GM20431 (cell line): ENCODE measurements at regions not wholly inside any gene's neighbourhood (a gene's known extent, or its start where the extent isn't known, plus 50 kb on each side); places are given as distances from the start of the nearest gene placed in this dataset.
"Not testable (repeated sequence)": the region's sequence is repeated elsewhere in the genome, so short reads cannot be mapped to it uniquely, and the experiment has no call there.

ENCODE experiments used
- in situ Hi-C: fragments of 300-500 bp; cut with MseI, MboI; formaldehyde crosslinking; loops from one replicate; pipeline ENCODE4 v1.15.0; 2020; ENCODE audit warnings: low sequenced_read_pairs; ENCODE audit not compliant: unreplicated experiment

- in situ Hi-C loops: no loop called here
These were observed 215.5 kb downstream of the LNPK start for GRCh38 chr2:175786471-175787124.

DNA sequence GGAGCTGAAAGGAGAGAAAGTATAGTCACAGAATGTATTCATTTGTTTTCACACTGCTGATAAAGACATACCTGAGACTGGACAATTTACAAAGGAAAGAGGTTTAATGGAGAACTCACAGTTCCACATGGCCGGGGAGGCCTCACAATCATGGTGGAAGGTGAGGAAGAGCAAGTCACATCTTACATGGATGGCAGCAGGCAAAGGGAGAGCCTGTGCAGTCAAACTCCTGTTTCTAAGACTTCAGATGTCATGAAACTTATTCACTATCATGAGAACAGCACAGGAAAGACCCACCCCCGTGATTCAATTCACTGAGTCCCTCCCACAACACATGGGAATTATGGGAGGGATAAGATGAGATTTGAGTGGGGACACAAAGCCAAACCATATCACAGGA is 224.7 kb downstream of the LNPK start:
- in situ Hi-C loops: not testable (repeated sequence)

DNA sequence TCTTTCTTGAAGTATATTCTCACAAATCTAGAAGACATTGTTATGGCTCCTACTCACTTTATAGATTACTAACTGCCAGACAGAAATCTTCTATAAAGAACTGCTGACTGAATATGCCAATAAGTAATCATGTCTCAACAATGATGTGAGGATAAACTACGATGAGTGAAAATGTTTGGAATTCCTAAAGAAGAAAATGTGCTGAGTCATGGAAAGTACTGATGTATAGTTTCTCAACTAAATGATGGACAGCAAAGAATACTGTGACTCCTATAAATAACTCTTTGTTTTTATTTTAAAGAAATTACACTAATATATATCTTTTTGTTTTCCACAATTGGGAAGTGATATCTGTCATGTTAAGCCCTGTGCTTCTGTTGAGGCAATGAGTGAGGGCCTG is 232.9 kb downstream of the LNPK start:
- in situ Hi-C loops: no loop called here

DNA sequence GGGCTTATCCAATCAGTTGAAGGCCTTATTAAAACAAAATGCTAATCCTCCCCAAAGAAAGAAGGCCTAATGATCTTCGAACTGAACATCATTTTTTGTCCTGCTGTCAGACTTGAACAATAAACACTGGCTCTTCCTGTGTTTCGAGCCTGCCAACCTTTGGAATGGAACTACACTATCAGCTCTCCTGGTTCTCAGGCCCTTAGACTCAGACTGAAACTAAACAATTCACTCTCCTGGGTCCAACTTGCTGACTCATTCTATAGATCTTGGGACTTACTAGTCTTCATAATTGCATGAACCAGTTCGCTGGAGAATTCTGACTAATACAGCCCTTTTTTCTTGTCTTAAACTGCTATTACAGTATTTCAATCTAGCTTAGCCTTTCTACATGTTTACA is 235.2 kb downstream of the LNPK start:
- in situ Hi-C loops: no loop called here

DNA sequence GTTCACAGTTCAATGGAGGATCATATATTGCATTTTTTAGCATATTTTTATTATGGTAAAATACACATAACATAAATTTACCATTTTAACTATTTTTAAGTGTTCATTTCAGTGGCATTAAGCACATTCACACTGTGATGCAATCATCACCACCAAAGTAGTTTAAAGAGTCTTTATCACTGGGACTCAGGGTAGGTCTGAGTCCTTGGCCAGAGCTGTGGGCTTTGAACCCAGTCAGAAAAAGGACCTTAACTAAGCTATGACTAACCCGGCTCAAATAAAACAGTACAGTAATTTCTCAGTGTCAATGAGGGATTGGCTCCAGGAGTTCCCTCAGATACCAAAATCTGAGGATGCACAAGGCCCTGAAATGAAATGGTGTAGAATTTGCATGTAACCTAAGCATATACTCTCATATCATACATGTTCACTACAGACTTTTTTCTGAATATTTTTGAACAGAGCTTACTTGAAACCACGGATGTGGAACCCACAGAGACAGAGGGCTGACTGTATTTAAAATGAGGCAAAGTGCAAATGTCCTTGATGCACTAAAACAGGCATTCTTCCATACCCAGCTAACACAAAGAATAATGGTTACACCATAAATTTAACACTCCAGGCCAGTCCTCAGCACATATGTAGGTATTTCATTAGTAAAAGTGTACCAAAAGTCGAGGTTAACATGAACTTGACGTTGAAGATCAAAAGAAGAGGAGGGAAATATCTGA is 246.2 kb downstream of the LNPK start:
- in situ Hi-C loops: no loop called here

GRCh38 chr2:175755169-175755568 is 246.9 kb downstream of the LNPK start:
- in situ Hi-C loops: no loop called here

GRCh38 chr2:175750195-175750594 is 251.9 kb downstream of the LNPK start:
- in situ Hi-C loops: no loop called here

DNA sequence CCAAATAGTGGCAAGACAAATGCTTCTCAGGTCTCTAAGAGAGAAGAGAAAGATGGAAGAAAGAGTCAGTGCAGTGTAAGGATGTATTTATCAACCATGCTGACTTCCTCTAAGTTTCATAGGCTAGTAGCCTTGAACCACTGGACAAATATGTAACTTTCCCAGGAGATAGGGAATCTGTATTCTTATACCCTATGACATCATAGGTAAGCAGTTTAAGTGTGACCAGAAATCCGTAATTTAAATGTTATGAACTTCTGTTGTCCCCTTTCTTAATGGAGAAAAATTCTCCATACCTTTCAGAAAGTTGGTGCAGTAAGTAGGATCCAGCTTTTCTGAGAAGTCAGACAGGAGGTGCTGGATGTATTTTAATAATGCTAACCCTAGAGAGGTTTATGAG is 256.2 kb downstream of the LNPK start:
- in situ Hi-C loops: no loop called here

GRCh38 chr2:175744000-175744399 is 258.1 kb downstream of the LNPK start:
- in situ Hi-C loops: no loop called here

GRCh38 chr2:175743011-175743410 is 259.1 kb downstream of the LNPK start:
- in situ Hi-C loops: no loop called here

DNA sequence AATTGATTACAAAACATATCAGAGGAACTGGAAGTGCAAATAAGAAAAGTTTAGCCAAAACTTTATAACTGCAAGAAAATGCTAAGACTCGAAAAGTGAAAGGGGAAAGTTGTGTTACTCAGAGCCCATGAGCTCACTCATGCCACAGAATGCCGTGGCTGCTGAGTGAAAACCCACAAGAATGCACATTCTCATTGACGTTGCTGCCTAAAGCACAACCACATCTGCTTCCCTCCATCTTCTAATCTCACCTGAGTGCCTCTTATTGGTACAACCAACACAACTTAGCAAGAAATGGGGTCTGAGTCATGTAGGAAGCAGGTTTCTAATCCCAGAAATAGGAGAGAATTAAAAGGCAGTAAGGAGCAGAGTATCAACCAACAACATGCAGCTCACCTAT is 259.7 kb downstream of the LNPK start:
- in situ Hi-C loops: no loop called here

- in situ Hi-C loops: no loop called here
These were observed 260.9 kb downstream of the LNPK start for GRCh38 chr2:175741164-175741563.

DNA sequence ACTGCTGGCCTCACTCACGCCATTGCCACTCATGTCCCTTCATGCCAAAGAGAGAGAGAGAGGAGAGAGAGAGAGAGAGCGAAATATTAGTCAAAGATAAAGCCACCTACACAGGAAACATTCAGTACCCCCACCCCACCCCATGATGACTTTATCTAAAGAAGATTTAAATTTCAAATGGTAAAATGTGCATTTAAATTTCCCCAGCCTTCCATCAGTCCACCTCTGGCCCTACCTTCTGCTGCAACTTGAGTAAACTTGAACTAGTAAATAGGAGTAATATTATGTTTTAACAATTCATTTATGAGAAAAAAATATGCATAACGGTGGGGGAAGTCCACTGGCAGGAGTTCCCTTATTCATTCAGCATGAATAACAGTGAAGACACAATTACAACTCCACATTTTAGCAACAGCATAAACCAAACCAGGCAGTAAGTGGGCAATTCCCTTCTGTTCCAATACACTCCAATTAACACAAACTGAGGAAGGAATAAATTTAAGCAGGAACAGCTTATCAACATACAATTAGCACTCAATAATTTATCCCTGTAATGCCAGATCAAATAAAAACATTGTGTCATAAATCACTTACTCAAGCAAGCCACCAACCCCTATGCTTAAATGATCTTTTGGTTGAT is 264.2 kb downstream of the LNPK start:
- in situ Hi-C loops: no loop called here

GRCh38 chr2:175734686-175735085 is 267.4 kb downstream of the LNPK start:
- in situ Hi-C loops: no loop called here

DNA sequence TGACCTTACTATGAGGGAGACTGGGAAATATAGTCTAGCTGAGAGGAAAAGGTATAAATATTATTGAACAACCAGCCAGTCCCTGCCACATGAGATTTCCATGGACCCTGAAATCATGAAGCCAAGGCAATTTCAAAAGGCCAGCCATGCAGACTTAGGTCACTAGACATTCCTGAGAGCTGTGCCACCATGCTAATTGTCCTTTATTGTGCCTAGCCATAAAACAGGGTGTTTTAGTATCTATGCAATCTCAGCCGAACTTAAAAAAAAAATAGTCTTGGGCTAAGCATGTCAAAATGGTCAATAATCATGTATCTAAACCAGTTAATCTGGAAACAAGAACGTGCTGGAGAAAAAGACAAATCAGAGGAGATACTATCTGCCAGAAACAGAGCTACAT is 269.5 kb downstream of the LNPK start:
- in situ Hi-C loops: no loop called here

GRCh38 chr2:175730050-175730449 is 272.0 kb downstream of the LNPK start:
- in situ Hi-C loops: no loop called here

GRCh38 chr2:175729049-175729706 is 272.9 kb downstream of the LNPK start:
- in situ Hi-C loops: no loop called here

GRCh38 chr2:175728032-175728431 is 274.0 kb downstream of the LNPK start:
- in situ Hi-C loops: no loop called here

GRCh38 chr2:175726223-175726622 is 275.8 kb downstream of the LNPK start:
- in situ Hi-C loops: no loop called here

DNA sequence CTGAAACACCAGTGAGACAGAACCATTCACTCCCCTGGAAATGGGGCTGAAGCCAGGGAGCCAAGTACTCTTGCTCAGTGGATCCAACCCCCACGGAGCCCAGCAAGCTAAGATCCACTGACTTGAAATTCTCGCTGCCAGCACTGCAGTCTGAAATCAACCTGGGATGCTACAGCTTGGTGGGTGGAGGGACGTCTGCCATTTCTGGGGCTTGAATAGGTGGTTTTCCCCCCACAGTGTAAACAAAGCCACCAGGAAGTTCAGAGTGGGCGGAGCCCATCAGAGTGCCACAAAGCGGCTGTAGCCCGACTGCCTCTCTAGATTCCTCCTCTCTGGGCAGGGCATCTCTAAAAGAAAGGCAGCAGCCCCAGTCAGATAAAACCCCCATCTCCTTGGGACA is 292.8 kb downstream of the LNPK start:
- in situ Hi-C loops: no loop called here

DNA sequence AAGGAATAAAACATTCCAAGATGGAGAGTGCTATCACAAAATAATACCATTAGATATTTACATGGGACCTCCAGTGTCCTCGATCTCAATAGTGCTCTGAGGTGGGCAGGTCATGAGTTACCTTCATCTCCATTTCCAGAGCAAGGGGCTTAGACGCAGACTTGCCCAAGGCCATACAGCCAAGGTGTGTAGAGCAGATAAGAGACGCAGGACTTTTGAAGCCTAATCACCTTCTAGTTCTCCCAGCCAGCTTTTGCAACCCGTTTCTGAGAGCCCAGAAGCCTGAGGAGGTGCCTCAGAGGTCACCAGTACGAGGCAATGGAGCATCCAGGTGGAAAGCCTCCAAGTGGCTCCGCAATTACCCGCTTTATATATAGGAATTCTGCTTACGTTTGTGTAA is 294.7 kb downstream of the LNPK start:
- in situ Hi-C loops: no loop called here
